OCI-LY3 (cell line): ENCODE measurements at regions not wholly inside any gene's neighbourhood (a gene's known extent, or its start where the extent isn't known, plus 50 kb on each side); places are given as distances from the start of the nearest gene placed in this dataset.

ENCODE experiments used
- H2AFZ ChIP-seq: fragments of 200-600, 300-600 bp; shearing (Covaris generic); 2 replicates; pipeline ENCODE4 v1.6.0; 2014; ENCODE audit warnings: antibody characterized with exemption, low read depth, low read length
- H3K27ac ChIP-seq: fragments of 200-600, 300-600 bp; sonication (generic); 2 replicates; pipeline ENCODE4 v1.5.1; 2014; ENCODE audit warnings: mild to moderate bottlenecking, low read length, moderate library complexity, mixed read lengths
- H3K27me3 ChIP-seq: fragments of 200-600, 300-600 bp; sonication (generic); 2 replicates; pipeline ENCODE4 v1.6.1; 2014; ENCODE audit warnings: low read depth, low read length, mixed read lengths
- H3K36me3 ChIP-seq: fragments of 200-600, 300-600 bp; sonication (generic); replicated peaks from 2 replicates; pipeline ENCODE3; 2014; ENCODE audit warnings: low read depth, low read length, mixed read lengths
- H3K4me1 ChIP-seq: fragments of 300-600, 200-600 bp; sonication (generic); 2 replicates; pipeline ENCODE4 v1.6.1; 2014; ENCODE audit warnings: low read length, mixed read lengths
- H3K4me2 ChIP-seq: fragments of 200-600, 300-600 bp; sonication (generic); 2 replicates; pipeline ENCODE4 v1.6.1; 2014; ENCODE audit warnings: low read length, mixed read lengths
- H3K4me3 ChIP-seq: fragments of 300-600, 200-600 bp; sonication (generic); 2 replicates; pipeline ENCODE4 v1.5.1; 2014; ENCODE audit warnings: antibody characterized with exemption, mild to moderate bottlenecking, low read length, moderate library complexity
- H3K79me2 ChIP-seq: fragments of 300-600, 200-600 bp; shearing (Covaris generic); 2 replicates; pipeline ENCODE4 v1.6.1; 2014; ENCODE audit warnings: mild to moderate bottlenecking, low read length, mixed read lengths
- H3K9ac ChIP-seq: fragments of 300-600, 200-600 bp; shearing (Covaris generic); 2 replicates; pipeline ENCODE4 v1.6.0; 2014; ENCODE audit warnings: mild to moderate bottlenecking, low read length, moderate library complexity
- H3K9me3 ChIP-seq: fragments of 200-600, 300-600 bp; shearing (Covaris generic); 2 replicates; pipeline ENCODE4 v1.6.1; 2014; ENCODE audit warnings: low read length, mixed read lengths; ENCODE audit not compliant: insufficient read depth
- H4K20me1 ChIP-seq: fragments of 200-600, 300-600 bp; sonication (generic); 2 replicates; pipeline ENCODE4 v1.6.1; 2016; ENCODE audit warnings: low read length, mixed read lengths; ENCODE audit not compliant: insufficient read depth
- EZH2phosphoT487 ChIP-seq: fragments of 200-600 bp; shearing (Covaris generic); IDR thresholded peaks from 2 replicates; pipeline ENCODE4 v1.6.1; 2018; ENCODE audit warnings: antibody characterized with exemption, mixed run types, low read depth
- TF ChIP-seq, protein P1 (sequence below): fragments of 200-600, 300-600 bp; sonication (generic); IDR thresholded peaks from 2 replicates; pipeline ENCODE4 v1.5.1; 2014; ENCODE audit warnings: antibody characterized with exemption, low read length, low read depth

DNA sequence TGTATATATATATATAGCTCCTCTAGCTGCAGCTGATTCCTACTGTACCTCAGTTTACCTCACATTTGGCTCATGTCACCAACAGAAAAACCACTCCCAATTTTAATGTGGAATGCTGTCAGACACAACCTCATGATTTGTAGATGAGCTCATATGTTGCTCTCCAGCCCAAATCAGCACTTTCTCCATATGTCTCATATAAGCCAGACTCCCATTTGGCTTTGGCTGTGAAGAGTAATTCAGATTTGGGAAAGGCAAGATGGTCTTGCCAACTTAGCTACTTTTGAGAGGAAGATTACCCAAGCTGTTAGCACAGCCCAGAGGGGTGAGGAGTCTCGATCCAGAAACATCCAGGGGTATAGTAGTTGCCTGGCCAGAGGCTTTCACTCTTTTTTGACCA lies 342.2 kb upstream of the NT5E start:
- no peaks in the 10 kb centered on the region for H3K27me3 ChIP-seq
- H3K4me1 ChIP-seq: no peaks in the 10 kb centered on the region
- no peak overlapping the region for H2AFZ ChIP-seq
- no peak overlapping the region for H3K4me2 ChIP-seq
- H3K4me3 ChIP-seq: no peak overlapping the region
- no peak overlapping the region for H3K27ac ChIP-seq
- H4K20me1 ChIP-seq: no peaks in the 10 kb centered on the region
- no peak for TF ChIP-seq EZH2phosphoT487
- TF ChIP-seq, protein P1, sequence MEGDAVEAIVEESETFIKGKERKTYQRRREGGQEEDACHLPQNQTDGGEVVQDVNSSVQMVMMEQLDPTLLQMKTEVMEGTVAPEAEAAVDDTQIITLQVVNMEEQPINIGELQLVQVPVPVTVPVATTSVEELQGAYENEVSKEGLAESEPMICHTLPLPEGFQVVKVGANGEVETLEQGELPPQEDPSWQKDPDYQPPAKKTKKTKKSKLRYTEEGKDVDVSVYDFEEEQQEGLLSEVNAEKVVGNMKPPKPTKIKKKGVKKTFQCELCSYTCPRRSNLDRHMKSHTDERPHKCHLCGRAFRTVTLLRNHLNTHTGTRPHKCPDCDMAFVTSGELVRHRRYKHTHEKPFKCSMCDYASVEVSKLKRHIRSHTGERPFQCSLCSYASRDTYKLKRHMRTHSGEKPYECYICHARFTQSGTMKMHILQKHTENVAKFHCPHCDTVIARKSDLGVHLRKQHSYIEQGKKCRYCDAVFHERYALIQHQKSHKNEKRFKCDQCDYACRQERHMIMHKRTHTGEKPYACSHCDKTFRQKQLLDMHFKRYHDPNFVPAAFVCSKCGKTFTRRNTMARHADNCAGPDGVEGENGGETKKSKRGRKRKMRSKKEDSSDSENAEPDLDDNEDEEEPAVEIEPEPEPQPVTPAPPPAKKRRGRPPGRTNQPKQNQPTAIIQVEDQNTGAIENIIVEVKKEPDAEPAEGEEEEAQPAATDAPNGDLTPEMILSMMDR: no peak
- H3K9me3 ChIP-seq: no peaks in the 10 kb centered on the region
- no peaks in the 10 kb centered on the region for H3K79me2 ChIP-seq
- no peak overlapping the region for H3K9ac ChIP-seq
- no peaks in the 10 kb centered on the region for H3K36me3 ChIP-seq

DNA sequence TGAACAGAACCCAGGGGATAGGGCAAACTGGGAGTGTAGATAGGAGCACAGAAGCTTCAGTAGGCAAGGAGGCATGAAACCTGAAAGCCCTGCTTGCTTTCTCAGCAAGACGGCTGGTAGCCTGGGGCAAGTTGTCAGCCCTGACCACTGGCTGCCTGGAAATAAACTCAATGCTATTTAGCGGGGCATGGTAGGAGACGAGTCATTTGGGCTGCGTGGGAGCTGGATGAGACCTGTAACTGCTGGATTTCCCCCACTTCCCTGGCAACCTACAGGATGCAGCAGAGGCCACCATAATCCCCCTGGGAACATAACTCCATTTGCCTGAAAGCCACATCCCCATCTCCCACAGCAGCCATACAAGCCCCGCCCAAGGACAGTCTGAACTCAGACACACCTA lies 332.6 kb upstream of the TBX18 start:
- Histone ChIP-seq H4K20me1 (no peaks in the 10 kb centered on the region), H3K9ac (no peak overlapping the region), H3K4me1 (no peaks in the 10 kb centered on the region), H2AFZ (no peak overlapping the region), H3K4me2 (no peak overlapping the region), H3K27ac (no peak overlapping the region), H3K27me3 (no peaks in the 10 kb centered on the region), H3K36me3 (no peaks in the 10 kb centered on the region), H3K4me3 (no peak overlapping the region), H3K79me2 (no peaks in the 10 kb centered on the region), H3K9me3 (no peaks in the 10 kb centered on the region)
- no peak for TF ChIP-seq EZH2phosphoT487
- TF ChIP-seq, protein P1: no peak

DNA sequence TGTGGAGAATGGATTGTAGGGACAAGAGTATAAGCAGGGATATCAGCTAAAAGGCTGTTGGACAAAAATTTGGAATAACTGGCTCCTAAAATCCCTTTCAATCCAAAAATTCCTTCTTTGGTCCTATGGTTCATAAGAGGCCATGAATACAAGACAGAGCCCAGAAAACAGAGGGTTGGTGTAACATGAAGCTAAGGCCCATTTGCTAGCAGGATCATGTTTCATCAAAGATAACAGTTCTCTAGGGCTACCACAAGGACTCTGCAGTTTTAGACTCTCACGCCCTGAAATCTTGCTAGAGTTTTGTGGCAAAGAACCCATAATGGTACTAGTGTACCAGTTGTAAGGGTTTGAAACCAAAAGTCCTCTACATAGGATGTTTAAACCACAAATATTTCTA lies 327.8 kb upstream of the TBX18 start:
- no peak overlapping the region for H3K4me2 ChIP-seq
- H3K4me3 ChIP-seq: no peak overlapping the region
- TF ChIP-seq EZH2phosphoT487: no peak
- TF ChIP-seq, protein P1: no peak
- H3K27me3 ChIP-seq: no peaks in the 10 kb centered on the region
- H3K4me1 ChIP-seq: no peaks in the 10 kb centered on the region
- no peaks in the 10 kb centered on the region for H3K9me3 ChIP-seq
- no peaks in the 10 kb centered on the region for H3K79me2 ChIP-seq
- H3K9ac ChIP-seq: no peak overlapping the region
- H3K36me3 ChIP-seq: no peaks in the 10 kb centered on the region
- H2AFZ ChIP-seq: no peak overlapping the region
- H4K20me1 ChIP-seq: no peaks in the 10 kb centered on the region
- H3K27ac ChIP-seq: no peak overlapping the region

DNA sequence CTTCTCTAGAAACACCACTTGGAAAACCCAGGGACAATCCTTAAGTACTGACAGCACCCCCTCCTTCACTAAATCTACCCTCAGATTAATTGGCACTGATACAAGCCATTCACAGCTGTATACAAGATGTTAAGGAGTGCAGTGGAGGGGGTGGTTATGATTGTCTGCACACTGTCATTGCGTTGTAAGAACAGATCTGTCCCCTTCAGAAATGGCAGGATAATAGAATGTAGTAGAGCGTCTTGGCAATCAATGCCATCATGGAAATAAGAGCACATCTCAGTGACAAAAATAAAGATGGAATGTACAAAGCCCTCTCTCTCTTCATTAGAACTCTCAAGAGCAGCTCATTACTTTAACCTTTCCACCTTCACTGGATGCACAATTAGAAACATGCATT lies 324.9 kb upstream of the TBX18 start:
- H4K20me1 ChIP-seq: no peaks in the 10 kb centered on the region

More for the DNA sequence above, 324.9 kb upstream of the TBX18 start:
- no peak for TF ChIP-seq EZH2phosphoT487
- TF ChIP-seq, protein P1: no peak
- no peak overlapping the region for H2AFZ ChIP-seq
- no peaks in the 10 kb centered on the region for H3K27me3 ChIP-seq
- no peak overlapping the region for H3K9ac ChIP-seq
- no peaks in the 10 kb centered on the region for H3K36me3 ChIP-seq
- H3K4me1 ChIP-seq: no peaks in the 10 kb centered on the region
- no peak overlapping the region for H3K4me2 ChIP-seq
- no peaks in the 10 kb centered on the region for H3K9me3 ChIP-seq
- no peak overlapping the region for H3K4me3 ChIP-seq
- H3K27ac ChIP-seq: no peak overlapping the region
- H3K79me2 ChIP-seq: no peaks in the 10 kb centered on the region
